Parathyroid adenoma (tissue), 2 donors: ENCODE measurements at regions not wholly inside any gene's neighbourhood (a gene's known extent, or its start where the extent isn't known, plus 50 kb on each side); places are given as distances from the start of the nearest gene placed in this dataset.

Source experiments
- H2AFZ ChIP-seq: fragments of 300-600 bp; sonication (generic); one replicate; pipeline ENCODE4 v1.7.0; 2017; ENCODE audit warnings: antibody characterized with exemption, mild to moderate bottlenecking
- H3K27ac ChIP-seq: fragments of 300-600 bp; sonication (generic); one replicate; pipeline ENCODE4 v1.7.0; 2017
- H3K27me3 ChIP-seq: fragments of 300-600 bp; sonication (generic); one replicate; pipeline ENCODE4 v1.7.0; 2017; ENCODE audit warnings: low read length; ENCODE audit not compliant: control insufficient read depth, insufficient read depth
- H3K36me3 ChIP-seq: fragments of 300-600 bp; sonication (generic); one replicate; pipeline ENCODE4 v1.7.0; 2017; ENCODE audit warnings: low read length; ENCODE audit not compliant: control insufficient read depth, insufficient read depth
- H3K4me1 ChIP-seq: fragments of 300-600 bp; sonication (generic); one replicate; pipeline ENCODE4 v1.7.0; 2017; ENCODE audit warnings: control low read depth
- H3K4me2 ChIP-seq: fragments of 300-600 bp; sonication (generic); one replicate; pipeline ENCODE4 v1.7.0; 2017; ENCODE audit warnings: low read length
- H3K4me3 ChIP-seq: fragments of 300-600 bp; sonication (generic); one replicate; pipeline ENCODE4 v1.7.0; 2017; ENCODE audit warnings: low read depth, low read length
- H3K79me2 ChIP-seq: fragments of 300-600 bp; sonication (generic); one replicate; pipeline ENCODE4 v1.7.0; 2017; ENCODE audit warnings: control low read depth
- H3K9ac ChIP-seq: fragments of 300-600 bp; sonication (generic); one replicate; pipeline ENCODE4 v1.7.0; 2017; ENCODE audit warnings: mild to moderate bottlenecking
- H3K9me3 ChIP-seq: fragments of 300-600 bp; sonication (generic); one replicate; pipeline ENCODE4 v1.7.0; 2017; ENCODE audit warnings: low read length; ENCODE audit not compliant: control insufficient read depth
- TF ChIP-seq, protein P1 (sequence below): fragments of 300-600 bp; sonication (generic); IDR thresholded peaks from one replicate; pipeline ENCODE4 v1.7.0; 2017; ENCODE audit warnings: antibody characterized with exemption, mild to moderate bottlenecking
- donor health status: primary hyperparathyroidism.

DNA sequence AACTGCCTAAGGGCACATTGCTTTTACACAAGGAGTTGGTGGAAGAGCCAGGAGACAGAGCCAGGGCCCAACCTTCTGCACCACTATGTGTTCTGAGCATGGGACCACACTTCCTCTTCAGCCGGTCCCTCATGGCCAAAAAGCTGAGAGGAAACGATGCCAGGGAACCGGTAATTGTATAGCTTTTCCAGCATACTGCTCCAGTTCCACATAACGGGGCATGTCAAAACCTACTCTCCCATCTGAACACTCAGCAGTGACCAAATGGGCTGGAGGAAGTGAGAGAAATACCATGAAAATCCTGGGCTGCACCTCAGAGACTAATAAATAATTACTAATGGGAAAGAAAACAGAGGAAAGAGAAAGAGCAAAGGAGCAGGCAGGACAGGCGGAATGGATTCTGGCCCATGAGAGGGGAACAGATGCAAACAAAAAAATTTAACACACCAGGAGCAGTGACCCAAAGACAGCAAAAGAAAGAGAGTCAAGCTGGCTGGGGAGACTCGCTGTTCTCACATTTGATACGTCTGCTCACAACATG lies 52.0 kb upstream of the BMP2 start:
- Histone ChIP-seq H3K9ac (no peak overlapping the region), H3K36me3 (no peaks in the 10 kb centered on the region), H3K27me3 (no peaks in the 10 kb centered on the region), H3K4me2 (no peak overlapping the region), H3K27ac (no peak overlapping the region), H3K4me1 (no peaks in the 10 kb centered on the region), H2AFZ (no peak overlapping the region), H3K79me2 (no peaks in the 10 kb centered on the region), H3K9me3 (no peaks in the 10 kb centered on the region), H3K4me3 (no peak overlapping the region)
- TF ChIP-seq, protein P1, sequence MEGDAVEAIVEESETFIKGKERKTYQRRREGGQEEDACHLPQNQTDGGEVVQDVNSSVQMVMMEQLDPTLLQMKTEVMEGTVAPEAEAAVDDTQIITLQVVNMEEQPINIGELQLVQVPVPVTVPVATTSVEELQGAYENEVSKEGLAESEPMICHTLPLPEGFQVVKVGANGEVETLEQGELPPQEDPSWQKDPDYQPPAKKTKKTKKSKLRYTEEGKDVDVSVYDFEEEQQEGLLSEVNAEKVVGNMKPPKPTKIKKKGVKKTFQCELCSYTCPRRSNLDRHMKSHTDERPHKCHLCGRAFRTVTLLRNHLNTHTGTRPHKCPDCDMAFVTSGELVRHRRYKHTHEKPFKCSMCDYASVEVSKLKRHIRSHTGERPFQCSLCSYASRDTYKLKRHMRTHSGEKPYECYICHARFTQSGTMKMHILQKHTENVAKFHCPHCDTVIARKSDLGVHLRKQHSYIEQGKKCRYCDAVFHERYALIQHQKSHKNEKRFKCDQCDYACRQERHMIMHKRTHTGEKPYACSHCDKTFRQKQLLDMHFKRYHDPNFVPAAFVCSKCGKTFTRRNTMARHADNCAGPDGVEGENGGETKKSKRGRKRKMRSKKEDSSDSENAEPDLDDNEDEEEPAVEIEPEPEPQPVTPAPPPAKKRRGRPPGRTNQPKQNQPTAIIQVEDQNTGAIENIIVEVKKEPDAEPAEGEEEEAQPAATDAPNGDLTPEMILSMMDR = no peak

DNA sequence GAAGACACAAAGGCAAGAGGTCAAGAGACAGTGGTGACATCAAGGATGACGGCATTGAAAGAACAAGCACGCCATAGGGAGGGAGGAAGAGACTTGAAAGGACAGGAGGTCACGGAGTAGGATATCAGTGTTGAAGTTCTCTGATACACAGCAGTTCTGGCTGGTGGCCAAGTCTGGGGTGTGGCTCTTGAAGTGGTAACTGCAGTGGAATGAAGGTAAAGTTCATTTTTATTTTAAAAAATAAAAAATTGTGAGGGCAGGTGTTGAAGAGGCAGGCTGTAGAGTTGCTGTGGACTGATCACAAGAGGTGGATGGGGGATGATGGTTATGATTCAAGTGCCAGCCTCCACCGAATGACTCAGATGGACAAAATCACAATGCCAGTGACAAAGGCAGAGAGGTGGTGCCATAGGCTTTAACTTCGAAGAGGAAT lies 53.2 kb upstream of the BMP2 start:
- H3K4me3 ChIP-seq = no peak overlapping the region
- TF ChIP-seq, protein P1 = no peak
- no peaks in the 10 kb centered on the region for H3K4me1 ChIP-seq
- H3K27me3 ChIP-seq = no peaks in the 10 kb centered on the region
- H2AFZ ChIP-seq = no peak overlapping the region
- no peaks in the 10 kb centered on the region for H3K36me3 ChIP-seq
- H3K9ac ChIP-seq = no peak overlapping the region
- no peak overlapping the region for H3K27ac ChIP-seq
- H3K4me2 ChIP-seq = no peak overlapping the region
- no peaks in the 10 kb centered on the region for H3K79me2 ChIP-seq
- H3K9me3 ChIP-seq = no peaks in the 10 kb centered on the region

DNA sequence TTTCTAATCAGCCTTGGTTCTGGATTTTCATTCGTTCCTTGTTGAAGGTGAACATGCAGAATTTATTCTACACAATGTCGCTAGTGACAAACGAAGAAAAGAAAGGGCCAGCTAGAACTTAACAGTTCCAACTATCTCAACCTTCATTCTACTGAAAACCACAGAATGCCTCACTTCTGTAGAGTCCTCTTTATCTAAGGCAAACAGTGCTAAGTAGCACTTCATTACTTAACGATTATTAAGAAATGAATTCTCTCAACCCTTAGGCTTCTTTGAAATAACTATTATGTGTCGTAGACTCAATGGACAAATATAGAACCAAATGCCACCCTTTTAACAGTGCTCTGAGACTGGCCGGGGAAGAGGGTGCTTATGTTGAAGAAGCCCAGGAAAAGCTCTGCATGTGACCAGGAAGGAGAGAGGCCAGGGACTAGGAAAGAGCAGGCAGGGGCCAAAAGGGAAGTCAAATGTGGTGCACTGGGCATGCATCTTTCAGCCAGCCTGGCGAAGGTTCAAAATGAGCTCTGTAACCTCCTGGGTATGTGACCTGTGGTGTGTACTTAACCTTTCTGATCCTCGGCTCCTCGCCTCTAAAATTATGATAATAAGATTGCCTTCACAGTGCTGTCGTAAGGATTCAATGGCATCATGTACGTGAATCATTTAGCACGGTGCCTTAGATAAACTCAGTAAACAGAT lies 55.4 kb upstream of the BMP2 start:
- Histone ChIP-seq H3K36me3 (no peaks in the 10 kb centered on the region), H3K4me2 (no peak overlapping the region), H3K79me2 (no peaks in the 10 kb centered on the region), H3K27me3 (no peaks in the 10 kb centered on the region), H2AFZ (no peak overlapping the region), H3K9me3 (no peaks in the 10 kb centered on the region), H3K9ac (no peak overlapping the region), H3K4me1 (peaks cover 8% of the 10 kb centered on the region), H3K4me3 (no peak overlapping the region), H3K27ac (no peak overlapping the region)
- TF ChIP-seq, protein P1 = no peak

DNA sequence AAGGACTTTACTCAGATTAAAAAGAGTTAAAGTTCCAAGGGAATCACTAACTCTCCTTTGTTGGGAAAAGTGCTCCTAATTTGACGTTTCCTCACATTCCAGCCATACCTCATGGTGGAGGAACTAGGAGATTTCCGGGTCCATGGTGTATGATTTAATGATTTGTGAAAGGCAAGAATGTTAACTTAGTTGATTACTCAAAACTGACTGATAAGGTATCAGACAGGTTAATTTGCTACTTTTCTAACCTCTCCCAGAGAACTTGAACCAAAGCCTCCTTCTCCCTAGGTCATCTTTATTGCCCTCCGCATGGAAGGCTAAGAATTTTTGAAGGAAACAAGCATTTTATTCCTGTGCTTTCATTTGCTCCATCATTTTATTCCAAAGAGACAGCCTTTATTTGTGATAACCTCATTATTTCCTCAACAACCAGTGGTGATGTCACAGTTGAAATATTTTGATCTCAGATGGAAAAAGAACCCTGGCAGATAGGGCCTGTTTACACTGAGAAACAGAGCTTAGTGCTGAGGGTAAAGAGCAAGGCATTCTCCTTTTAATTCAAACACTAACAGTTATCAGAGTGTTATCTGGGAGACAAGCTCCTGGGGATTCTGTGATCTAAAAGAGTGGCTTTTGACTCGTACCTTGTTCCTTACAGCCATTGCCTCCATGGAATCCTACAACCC lies 57.4 kb upstream of the BMP2 start:
- no peak overlapping the region for H3K4me3 ChIP-seq
- H3K9ac ChIP-seq = no peak overlapping the region
- TF ChIP-seq, protein P1 = no peak
- H3K27me3 ChIP-seq = no peaks in the 10 kb centered on the region
- no peaks in the 10 kb centered on the region for H3K9me3 ChIP-seq
- H3K4me2 ChIP-seq = no peak overlapping the region
- peaks cover 9% of the 10 kb centered on the region for H3K4me1 ChIP-seq
- no peak overlapping the region for H3K27ac ChIP-seq
- no peaks in the 10 kb centered on the region for H3K79me2 ChIP-seq
- no peaks in the 10 kb centered on the region for H3K36me3 ChIP-seq
- no peak overlapping the region for H2AFZ ChIP-seq
